Spinal cord (tissue), 9 donors: ENCODE measurements at regions not wholly inside any gene's neighbourhood (a gene's known extent, or its start where the extent isn't known, plus 50 kb on each side); places are given as distances from the start of the nearest gene placed in this dataset.

ENCODE experiments used
- DNase-seq, 6 donors: peaks; one replicate each; pipeline versions ENCODE4 v3.0.0 to v3.0.0-alpha.2; 2013 to 2015; ENCODE audit warnings: low spot score in 6 of 6, low read depth in 4 of 6
- H3K27ac ChIP-seq: one replicate; pipeline ENCODE4 v1.5.1; 2013; ENCODE audit warnings: low read depth, low read length, control low read depth
- H3K27me3 ChIP-seq: one replicate; pipeline ENCODE4 v1.6.1; 2013; ENCODE audit warnings: low read length; ENCODE audit not compliant: control insufficient read depth, insufficient read depth
- H3K36me3 ChIP-seq: one replicate; pipeline ENCODE4 v1.6.1; 2013; ENCODE audit warnings: low read length; ENCODE audit not compliant: control insufficient read depth, insufficient read depth
- H3K4me1 ChIP-seq: one replicate; pipeline ENCODE4 v1.6.1; 2013; ENCODE audit warnings: low read length; ENCODE audit not compliant: control insufficient read depth, insufficient read depth
- H3K4me3 ChIP-seq: one replicate; pipeline ENCODE4 v1.5.1; 2013; ENCODE audit warnings: low read depth, low read length, control low read depth
- H3K9me3 ChIP-seq: one replicate; pipeline ENCODE4 v1.6.1; 2013; ENCODE audit warnings: low read length; ENCODE audit not compliant: control insufficient read depth, insufficient read depth
- WGBS: methylation state at CpG from one replicate; pipeline ENCODE4 v1.1.5; 2013; ENCODE audit warnings: missing lambda C conversion rate; ENCODE audit not compliant: insufficient coverage; 5-methylcytosine and 5-hydroxymethylcytosine counted together
- donor health status: healthy.

GRCh38 chr2:181114021-181114420, 133.6 kb downstream of the UBE2E3 start:
- Histone ChIP-seq H3K9me3 (no peaks in the 10 kb centered on the region), H3K4me1 (no peaks in the 10 kb centered on the region), H3K36me3 (no peaks in the 10 kb centered on the region), H3K27ac (no peak overlapping the region), H3K27me3 (no peaks in the 10 kb centered on the region), H3K4me3 (no peak overlapping the region)
- DNase-seq = no peak
- 92% methylated on average over 4 of the region's 4 CpGs for WGBS

- no peaks in the 10 kb centered on the region for H3K4me1 ChIP-seq
- DNase-seq = no peak
- H3K9me3 ChIP-seq = no peaks in the 10 kb centered on the region
- no peak overlapping the region for H3K27ac ChIP-seq
- WGBS = no CpG with 5 or more reads among the region's 1 CpG
- H3K4me3 ChIP-seq = no peak overlapping the region
- no peaks in the 10 kb centered on the region for H3K36me3 ChIP-seq
- no peaks in the 10 kb centered on the region for H3K27me3 ChIP-seq
These were observed 135.9 kb downstream of the UBE2E3 start for GRCh38 chr2:181116261-181116660.

- Histone ChIP-seq H3K36me3 (no peaks in the 10 kb centered on the region), H3K27ac (no peak overlapping the region), H3K27me3 (no peaks in the 10 kb centered on the region), H3K9me3 (no peaks in the 10 kb centered on the region), H3K4me3 (no peak overlapping the region), H3K4me1 (no peaks in the 10 kb centered on the region)
- DNase-seq = peak in 2 of 6 donors; percentile 36 to 62
These were observed 137.0 kb downstream of the UBE2E3 start for GRCh38 chr2:181117206-181117925.

GRCh38 chr2:181120625-181121024, 140.2 kb downstream of the UBE2E3 start:
- Histone ChIP-seq H3K4me1 (no peaks in the 10 kb centered on the region), H3K36me3 (no peaks in the 10 kb centered on the region), H3K27ac (no peak overlapping the region), H3K9me3 (no peaks in the 10 kb centered on the region), H3K4me3 (no peak overlapping the region), H3K27me3 (no peaks in the 10 kb centered on the region)
- no CpG with 5 or more reads among the region's 1 CpG for WGBS
- no peak for DNase-seq

- no peaks in the 10 kb centered on the region for H3K4me1 ChIP-seq
- H3K9me3 ChIP-seq = no peaks in the 10 kb centered on the region
- H3K36me3 ChIP-seq = no peaks in the 10 kb centered on the region
- H3K4me3 ChIP-seq = no peak overlapping the region
- DNase-seq = peak in 1 of 6 donors; percentile 71
- H3K27me3 ChIP-seq = no peaks in the 10 kb centered on the region
- H3K27ac ChIP-seq = no peak overlapping the region
These were observed 141.6 kb downstream of the UBE2E3 start for GRCh38 chr2:181121996-181122395.

GRCh38 chr2:181122601-181123000, 142.2 kb downstream of the UBE2E3 start:
- Histone ChIP-seq H3K4me1 (no peaks in the 10 kb centered on the region), H3K27ac (no peak overlapping the region), H3K36me3 (no peaks in the 10 kb centered on the region), H3K27me3 (no peaks in the 10 kb centered on the region), H3K9me3 (no peaks in the 10 kb centered on the region), H3K4me3 (no peak overlapping the region)
- no peak for DNase-seq
- WGBS = no CpG with 5 or more reads among the region's 2 CpGs

- no peak overlapping the region for H3K4me3 ChIP-seq
- no peaks in the 10 kb centered on the region for H3K36me3 ChIP-seq
- H3K4me1 ChIP-seq = no peaks in the 10 kb centered on the region
- H3K27me3 ChIP-seq = no peaks in the 10 kb centered on the region
- no peak overlapping the region for H3K27ac ChIP-seq
- no peaks in the 10 kb centered on the region for H3K9me3 ChIP-seq
- DNase-seq = no peak
- WGBS = 91% methylated on average over 1 of the region's 2 CpGs
These were observed 143.4 kb downstream of the UBE2E3 start for GRCh38 chr2:181123798-181124231.

GRCh38 chr2:181124497-181124896, 144.1 kb downstream of the UBE2E3 start:
- no CpG with 5 or more reads among the region's 3 CpGs for WGBS
- Histone ChIP-seq H3K9me3 (no peaks in the 10 kb centered on the region), H3K36me3 (no peaks in the 10 kb centered on the region), H3K4me1 (no peaks in the 10 kb centered on the region), H3K4me3 (no peak overlapping the region), H3K27me3 (no peaks in the 10 kb centered on the region), H3K27ac (no peak overlapping the region)
- no peak for DNase-seq

GRCh38 chr2:181125359-181125758, 145.0 kb downstream of the UBE2E3 start:
- Histone ChIP-seq H3K27ac (no peak overlapping the region), H3K4me1 (no peaks in the 10 kb centered on the region), H3K36me3 (no peaks in the 10 kb centered on the region), H3K9me3 (no peaks in the 10 kb centered on the region), H3K27me3 (no peaks in the 10 kb centered on the region), H3K4me3 (no peak overlapping the region)
- WGBS = 88% methylated on average over 2 of the region's 2 CpGs
- no peak for DNase-seq

- Histone ChIP-seq H3K4me3 (no peak overlapping the region), H3K9me3 (no peaks in the 10 kb centered on the region), H3K27ac (no peak overlapping the region), H3K27me3 (no peaks in the 10 kb centered on the region), H3K4me1 (no peaks in the 10 kb centered on the region), H3K36me3 (no peaks in the 10 kb centered on the region)
- WGBS = 86% methylated on average over 3 of the region's 5 CpGs
- no peak for DNase-seq
These were observed 146.0 kb downstream of the UBE2E3 start for GRCh38 chr2:181126311-181126868.
